Right lobe of liver (tissue), 4 donors: ENCODE measurements at regions not wholly inside any gene's neighbourhood (a gene's known extent, or its start where the extent isn't known, plus 50 kb on each side); places are given as distances from the start of the nearest gene placed in this dataset.

Experiments
- POLR2A ChIP-seq: fragments of 450-650 bp; IDR thresholded peaks from one replicate; pipeline ENCODE4 v1.6.1; 2017; ENCODE audit warnings: antibody characterized with exemption, mild to moderate bottlenecking
- TF ChIP-seq, protein P1 (sequence below), 4 donors: fragments of 200-600 bp in 3 of 4; fragments of 450-650 bp in 1 of 4; IDR thresholded peaks; one replicate each; pipeline versions ENCODE4 v1.5.1 to v1.8.0; 2016 to 2022; ENCODE audit warnings: antibody characterized with exemption in 4 of 4, mild to moderate bottlenecking in 2 of 4
- donor health status: DM: no; HTN: no; CAD: no.
- donor health status: DM: no; HTN: no; CAD: no.
- donor health status: DM: no; HTN: yes; CAD: no.

DNA sequence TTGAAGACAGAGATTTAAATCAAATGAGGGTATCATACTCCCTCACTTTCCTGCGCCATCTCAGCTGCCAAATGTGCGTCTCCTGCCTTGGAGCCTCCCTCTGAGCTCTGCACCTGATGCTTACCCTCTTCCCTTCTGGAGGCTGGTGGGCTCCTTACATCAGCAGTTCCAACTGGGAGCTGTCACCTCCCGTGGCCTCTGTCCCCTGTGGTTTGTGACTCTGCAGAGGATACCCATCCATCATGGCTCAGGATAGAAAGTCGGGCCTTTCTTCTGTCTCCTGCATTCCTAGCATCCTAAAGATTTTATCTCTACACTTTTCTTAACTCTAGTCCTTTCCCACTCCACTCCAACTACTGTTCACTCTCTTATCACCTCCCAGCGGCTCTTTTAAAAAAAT, 570.6 kb downstream of the BCL11B start:
- TF ChIP-seq POLR2A, result no peak
- TF ChIP-seq, protein P1, sequence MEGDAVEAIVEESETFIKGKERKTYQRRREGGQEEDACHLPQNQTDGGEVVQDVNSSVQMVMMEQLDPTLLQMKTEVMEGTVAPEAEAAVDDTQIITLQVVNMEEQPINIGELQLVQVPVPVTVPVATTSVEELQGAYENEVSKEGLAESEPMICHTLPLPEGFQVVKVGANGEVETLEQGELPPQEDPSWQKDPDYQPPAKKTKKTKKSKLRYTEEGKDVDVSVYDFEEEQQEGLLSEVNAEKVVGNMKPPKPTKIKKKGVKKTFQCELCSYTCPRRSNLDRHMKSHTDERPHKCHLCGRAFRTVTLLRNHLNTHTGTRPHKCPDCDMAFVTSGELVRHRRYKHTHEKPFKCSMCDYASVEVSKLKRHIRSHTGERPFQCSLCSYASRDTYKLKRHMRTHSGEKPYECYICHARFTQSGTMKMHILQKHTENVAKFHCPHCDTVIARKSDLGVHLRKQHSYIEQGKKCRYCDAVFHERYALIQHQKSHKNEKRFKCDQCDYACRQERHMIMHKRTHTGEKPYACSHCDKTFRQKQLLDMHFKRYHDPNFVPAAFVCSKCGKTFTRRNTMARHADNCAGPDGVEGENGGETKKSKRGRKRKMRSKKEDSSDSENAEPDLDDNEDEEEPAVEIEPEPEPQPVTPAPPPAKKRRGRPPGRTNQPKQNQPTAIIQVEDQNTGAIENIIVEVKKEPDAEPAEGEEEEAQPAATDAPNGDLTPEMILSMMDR (IDR thresholded peaks at IDR 0.05), result no peak
